Forelimb muscle (tissue), 1 donor: ENCODE measurements at regions not wholly inside any gene's neighbourhood (a gene's known extent, or its start where the extent isn't known, plus 50 kb on each side); places are given as distances from the start of the nearest gene placed in this dataset.
"Not testable (repeated sequence)": the region's sequence is repeated elsewhere in the genome, so short reads cannot be mapped to it uniquely, and the experiment has no call there.

Source experiments
- DNase-seq: peaks from one replicate; pipeline ENCODE4 v3.0.0-alpha.2; 2013; ENCODE audit warnings: low read depth

GRCh38 chr1:30159015-30159414 lies 564.4 kb downstream of the MATN1 start:
- DNase-seq: no peak

DNA sequence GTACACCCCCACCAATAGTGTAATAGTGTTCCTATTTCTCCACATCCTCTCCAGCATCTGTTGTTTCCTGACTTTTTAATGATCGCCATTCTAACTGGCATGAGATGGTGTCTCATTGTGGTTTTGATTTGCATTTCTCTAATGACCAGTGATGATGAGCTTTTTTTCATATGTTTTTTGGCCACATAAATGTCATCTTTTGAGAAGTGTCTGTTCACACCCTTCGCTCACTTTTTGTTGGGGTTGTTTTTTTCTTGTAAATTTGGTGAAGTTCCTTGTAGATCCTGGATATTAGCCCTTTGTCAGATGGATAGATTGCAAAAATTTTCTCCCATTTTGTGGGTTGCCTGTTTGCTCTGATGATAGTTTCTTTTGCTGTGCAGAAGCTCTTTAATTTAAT lies 567.7 kb downstream of the MATN1 start:
- DNase-seq: not testable (repeated sequence)

GRCh38 chr1:30155253-30155652 lies 568.1 kb downstream of the MATN1 start:
- not testable (repeated sequence) for DNase-seq

DNA sequence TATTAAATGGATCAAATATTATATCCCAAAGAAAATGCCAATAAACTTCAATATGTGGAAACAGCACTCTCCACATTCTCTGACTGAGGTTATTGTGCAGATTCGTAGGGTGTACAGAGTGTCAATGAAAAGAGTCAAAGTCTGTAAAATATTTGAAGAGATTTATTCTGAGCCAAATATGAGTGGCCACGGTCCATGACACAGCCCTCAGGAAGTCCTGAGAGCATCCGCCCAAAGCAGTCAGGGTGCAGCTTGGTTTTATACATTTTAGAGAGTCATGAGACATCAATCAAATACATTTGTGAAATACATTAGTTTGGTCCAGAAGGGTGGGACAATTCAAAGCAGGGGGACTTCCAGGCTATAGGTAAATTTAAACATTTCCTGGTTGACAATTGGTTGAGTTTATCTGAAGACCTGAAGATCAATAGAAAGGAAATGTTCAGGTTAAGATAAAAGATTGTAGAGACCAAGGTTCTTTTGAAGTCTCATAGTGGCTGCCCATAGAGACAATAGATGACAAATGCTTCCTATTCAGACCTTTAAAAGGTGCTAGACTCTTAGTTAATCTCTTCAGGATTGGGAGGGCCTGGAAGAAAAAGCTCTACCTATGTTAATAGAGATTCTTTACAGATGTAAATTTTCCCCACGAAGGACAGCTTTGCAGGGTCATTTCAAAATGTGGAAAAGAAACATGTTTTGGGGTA lies 569.5 kb downstream of the MATN1 start:
- no peak for DNase-seq

- DNase-seq: no peak
These were observed 571.6 kb downstream of the MATN1 start for GRCh38 chr1:30151826-30152225.

- no peak for DNase-seq
These were observed 572.3 kb downstream of the MATN1 start for GRCh38 chr1:30151119-30151518.

- DNase-seq: no peak
These were observed 574.2 kb downstream of the MATN1 start for GRCh38 chr1:30149226-30149625.

GRCh38 chr1:30148676-30149075 lies 574.7 kb downstream of the MATN1 start:
- no peak for DNase-seq

GRCh38 chr1:30147188-30147587 lies 576.2 kb downstream of the MATN1 start:
- DNase-seq: no peak

DNA sequence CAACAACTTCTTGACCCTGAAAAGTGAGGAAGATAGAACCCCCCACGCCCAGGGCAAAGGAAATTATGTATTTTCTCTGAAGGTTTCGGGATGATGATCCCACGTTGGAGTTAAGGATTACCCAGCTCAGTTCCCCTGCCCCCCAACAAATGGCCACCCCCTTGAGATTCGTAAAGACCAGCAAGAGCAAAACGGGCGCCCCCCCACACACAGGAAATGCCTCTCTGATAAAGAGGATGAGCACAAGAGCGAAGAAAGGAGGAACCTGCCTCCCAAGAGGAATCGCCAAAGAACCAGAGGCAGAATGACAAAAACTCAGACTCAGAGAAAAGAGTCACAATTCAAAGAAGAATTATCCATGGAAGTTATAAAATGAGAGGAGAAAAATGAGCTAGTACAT lies 576.9 kb downstream of the MATN1 start:
- DNase-seq: no peak

DNA sequence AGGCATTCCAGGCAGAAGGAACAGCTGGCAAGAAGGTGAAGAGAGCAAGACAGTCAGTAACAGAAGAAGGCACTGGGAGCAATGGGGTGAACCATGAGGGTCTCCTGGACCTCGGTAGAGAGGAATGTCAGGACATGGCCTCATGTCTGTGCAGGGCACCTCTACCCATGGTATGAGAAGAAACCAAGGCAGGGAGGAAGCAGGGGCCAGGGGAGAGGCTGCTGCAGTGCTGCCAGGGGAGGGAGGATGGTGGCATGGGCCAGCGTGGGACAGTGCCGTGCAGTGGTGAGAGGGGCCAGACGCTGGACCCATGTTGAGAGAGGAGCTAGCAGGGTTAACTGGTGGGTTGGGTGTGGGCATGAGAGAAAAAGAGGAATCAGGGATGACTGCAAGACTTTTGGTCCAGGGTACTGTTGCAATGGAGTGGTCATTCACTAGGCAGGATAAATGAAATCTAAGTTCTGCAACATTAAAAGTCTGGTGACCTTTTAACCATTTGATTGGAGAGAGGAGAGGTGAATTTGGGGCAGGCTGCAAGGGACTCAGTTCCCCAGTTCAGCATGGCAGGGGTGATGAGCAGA lies 577.6 kb downstream of the MATN1 start:
- no peak for DNase-seq

GRCh38 chr1:30144831-30145230 lies 578.6 kb downstream of the MATN1 start:
- DNase-seq: no peak

DNA sequence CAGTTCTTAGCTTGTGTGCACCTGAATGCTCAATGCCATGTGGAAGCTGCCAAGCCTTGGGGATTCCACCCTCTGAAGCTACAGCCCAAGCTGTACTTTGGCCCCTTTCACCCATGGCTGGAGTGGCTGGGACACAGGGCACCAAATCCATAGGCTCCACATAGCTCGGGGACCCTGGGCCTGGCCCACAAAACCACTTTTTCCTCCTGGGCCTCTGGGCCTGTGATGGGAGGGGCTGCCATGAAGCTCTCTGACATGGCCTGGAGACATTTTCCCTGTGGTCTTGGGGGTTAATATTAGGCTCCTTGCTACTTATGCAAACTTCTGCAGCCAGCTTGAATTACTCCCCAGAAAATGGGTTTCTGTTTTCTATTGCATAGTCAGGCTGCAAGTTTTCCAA lies 579.9 kb downstream of the MATN1 start:
- DNase-seq: no peak

- no peak for DNase-seq
These were observed 582.8 kb downstream of the MATN1 start for GRCh38 chr1:30140566-30140965.

DNA sequence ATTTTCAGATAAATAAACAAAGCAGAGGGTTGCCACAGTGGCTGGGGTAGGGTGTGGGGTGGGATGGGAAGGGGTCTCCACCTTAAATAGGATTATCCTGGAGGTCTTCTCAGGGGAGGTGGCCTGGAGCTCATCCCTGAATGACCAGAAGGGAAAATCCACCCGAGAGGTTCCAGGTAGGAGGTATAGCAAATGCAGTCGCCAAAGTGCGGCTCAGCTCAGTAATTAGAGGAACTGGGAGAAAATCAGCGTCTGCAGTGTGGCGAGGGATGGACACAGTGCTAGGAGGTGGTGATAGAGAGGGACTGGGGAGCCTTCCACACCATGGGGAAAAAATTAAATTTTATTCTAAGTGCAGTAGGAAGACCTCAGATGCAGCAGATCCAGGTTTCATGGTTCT lies 584.5 kb downstream of the MATN1 start:
- DNase-seq: no peak

DNA sequence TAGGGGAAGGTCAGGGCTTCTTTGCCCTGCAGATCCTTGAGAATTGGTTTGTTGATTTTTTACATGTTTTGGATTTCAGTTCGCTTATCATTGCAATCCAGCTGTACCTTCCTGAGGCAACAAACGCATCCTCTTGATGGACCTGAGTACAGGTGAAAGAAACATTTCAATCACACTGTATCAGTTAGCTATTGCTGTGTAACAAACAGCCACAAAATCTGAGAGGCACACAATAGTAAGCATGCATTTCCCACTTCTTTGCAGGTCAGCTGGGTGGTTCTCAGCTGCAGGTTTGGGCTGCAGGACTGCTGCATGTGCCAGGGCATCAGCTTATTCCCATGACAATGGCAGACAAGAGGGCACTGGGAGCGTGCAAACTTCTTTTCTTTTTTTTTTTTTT lies 586.4 kb downstream of the MATN1 start:
- DNase-seq: no peak

GRCh38 chr1:30135698-30136097 lies 587.7 kb downstream of the MATN1 start:
- DNase-seq: no peak

GRCh38 chr1:30134466-30135217 lies 588.7 kb downstream of the MATN1 start:
- DNase-seq: no peak

DNA sequence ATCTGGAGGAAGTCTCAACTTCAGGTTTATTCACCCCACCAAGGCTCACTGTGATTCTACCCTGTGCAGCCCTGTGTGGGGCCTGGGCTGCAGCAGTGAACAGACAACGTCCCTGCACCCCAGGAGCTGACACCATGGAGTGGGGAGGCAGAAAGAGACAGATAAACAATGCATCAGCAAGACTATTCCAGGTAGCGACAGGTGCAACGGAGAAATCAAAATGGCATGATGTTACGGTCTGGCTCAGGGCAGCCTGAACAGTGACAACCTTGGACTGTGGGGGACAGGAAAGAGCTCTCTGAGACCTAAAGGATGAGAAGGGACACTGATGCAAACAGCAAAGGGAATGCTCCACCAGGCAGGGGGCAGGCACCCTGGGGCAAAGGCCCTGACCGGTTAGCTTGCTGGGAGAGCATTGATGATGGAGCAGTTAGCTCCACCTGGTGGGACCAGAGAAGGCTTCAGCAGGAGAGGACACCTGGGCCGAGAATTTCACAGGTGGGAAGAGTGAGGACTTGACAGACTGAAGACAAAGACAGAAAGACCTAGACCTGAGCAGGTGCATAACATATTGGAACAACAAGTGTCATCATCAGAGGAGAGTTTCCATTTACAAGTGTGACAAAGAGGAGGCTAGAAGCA lies 589.9 kb downstream of the MATN1 start:
- DNase-seq: no peak

- DNase-seq: no peak
These were observed 590.6 kb downstream of the MATN1 start for GRCh38 chr1:30132602-30133286.

GRCh38 chr1:30130566-30130965 lies 592.8 kb downstream of the MATN1 start:
- not testable (repeated sequence) for DNase-seq

- no peak for DNase-seq
These were observed 593.3 kb downstream of the MATN1 start for GRCh38 chr1:30130099-30130498.
